Hepatocyte (in vitro differentiated cells): ENCODE measurements at regions not wholly inside any gene's neighbourhood (a gene's known extent, or its start where the extent isn't known, plus 50 kb on each side); places are given as distances from the start of the nearest gene placed in this dataset.

ENCODE experiments used
- CTCF ChIP-seq: fragments of 200-600 bp; sonication (generic); IDR thresholded peaks from 2 replicates; pipeline ENCODE4 v1.5.1; 2016; ENCODE audit warnings: antibody characterized with exemption, mild to moderate bottlenecking; ENCODE audit not compliant: poor library complexity
- EZH2 ChIP-seq: fragments of 200-600 bp; sonication (generic); IDR thresholded peaks from 2 replicates; pipeline ENCODE4 v1.6.1; 2016; ENCODE audit warnings: antibody characterized with exemption, mild to moderate bottlenecking, borderline replicate concordance

GRCh38 chr6:114579486-114579885, 236.7 kb upstream of the HS3ST5 start:
- TF ChIP-seq CTCF (no peak), EZH2 (no peak)
